Heart right ventricle (tissue), 16 donors: ENCODE measurements at regions not wholly inside any gene's neighbourhood (a gene's known extent, or its start where the extent isn't known, plus 50 kb on each side); places are given as distances from the start of the nearest gene placed in this dataset.

Source experiments
- ATAC-seq, 8 donors: fragments of 200-7000 bp; cut with Tn5 transposase; one replicate each; pipeline ENCODE4 v1.9.1; 2020; ENCODE audit warnings: mild to moderate bottlenecking in 8 of 8, moderate library complexity in 8 of 8, moderate number of reproducible peaks in 1 of 8
- DNase-seq, 2 donors: peaks; one replicate each; pipeline ENCODE4 v3.0.0-alpha.2; 2020
- H3K27ac ChIP-seq, 10 donors: fragments of 200-600 bp; sonication (generic) in 2 of 10; one replicate each; pipeline versions ENCODE4 v1.5.0 to v1.8.0; 2020 to 2022; ENCODE audit warnings: mild to moderate bottlenecking in 3 of 10
- H3K27me3 ChIP-seq, 7 donors: fragments of 200-600 bp; one replicate each; pipeline ENCODE4 v1.8.0; 2021 to 2022; ENCODE audit warnings: mild to moderate bottlenecking in 2 of 7
- H3K36me3 ChIP-seq, 9 donors: fragments of 200-600 bp; sonication (generic) in 1 of 9; one replicate each; pipeline versions ENCODE4 v1.5.0 to v1.8.0; 2020 to 2022; ENCODE audit warnings: mild to moderate bottlenecking in 2 of 9
- H3K4me1 ChIP-seq, 9 donors: fragments of 200-600 bp; sonication (generic) in 1 of 9; one replicate each; pipeline versions ENCODE4 v1.5.0 to v1.8.0; 2020 to 2022; ENCODE audit warnings: mild to moderate bottlenecking in 4 of 9
- H3K4me3 ChIP-seq, 10 donors: fragments of 200-600 bp; sonication (generic) in 2 of 10; one replicate each; pipeline versions ENCODE4 v1.5.0 to v1.8.0; 2020 to 2022; ENCODE audit warnings: mild to moderate bottlenecking in 7 of 10, moderate library complexity in 2 of 10
- H3K9me3 ChIP-seq, 11 donors: fragments of 200-600 bp in 10 of 11; sonication (generic) in 2 of 11; one replicate each; pipeline versions ENCODE4 v1.5.0 to v1.8.0; 2013 to 2022; ENCODE audit warnings: mild to moderate bottlenecking in 2 of 11, control low read depth in 1 of 11, moderate library complexity in 1 of 11
- CTCF ChIP-seq, 9 donors: fragments of 200-600 bp; sonication (generic) in 2 of 9; IDR thresholded peaks; one replicate each; pipeline versions ENCODE4 v1.5.0 to v1.8.0; 2021 to 2022; ENCODE audit warnings: antibody characterized with exemption in 9 of 9, mild to moderate bottlenecking in 5 of 9, moderate library complexity in 1 of 9
- WGBS, 2 donors: extraction: QIAGEN DNeasy Blood & Tissue Kit; methylation state at CpG; one replicate each; pipeline ENCODE4 v1.1.7; 2013; ENCODE audit warnings: inconsistent platforms in 1 of 2; 5-methylcytosine and 5-hydroxymethylcytosine counted together
- intact Hi-C, 10 donors: fragments of 100-400 bp; cut with DNase I; formaldehyde crosslinking; loops; one replicate each; pipeline versions ENCODE4 v1.11.1 to v1.14.2; 2022
- donor health status: Arrhythmogenic right ventricular cardiomyopathy.
- donor health status: ischemic (EF 13 %, LVEDD 7.1; RV severe dilation, severe dysfunction).
- donor health status: healthy with polysubstance abuse.
- donor health status: DM: no; HTN: yes; CAD: no.
- donor health status: DM: no; HTN: no; CAD: no.
- donor health status: ischemic (EF 25% LVEDD 6.9; RV normal size, moderate dysfunction).
- donor health status: ischemic (EF 25% LVEDD 5.7; RV mildly dilated, moderate dysfunction).
- donor health status: healthy.
- donor health status: DM: yes; HTN: yes; CAD: no.
- donor health status: Ischemic cardiomyopathy.
- donor health status: ischemic (EF 35%, LVEDD 5.7; RV mildly dilated, moderate dysfunction).
- donor health status: nonischemic (EF 11% LVEDD 7.7; RV severe dilation, severe dysfunction).
- donor health status: DM: yes; HTN: yes; CAD: no.
- donor health status: PGD.
- donor health status: ischemic (EF 29% LVEDD 5.4; RV normal size, mild dysfunction).
- donor health status: nonischemic (EF 23%, LVEDD 6.1; RV moderate dilation, normal function).

- H3K9me3 ChIP-seq, result no peaks in the 10 kb centered on the region
- H3K27me3 ChIP-seq, result no peaks in the 10 kb centered on the region
- whole genome bisulfite sequencing, 2 donors, result 92 to 97% methylated on average over 9 of the region's 9 CpGs
- H3K27ac ChIP-seq, result no peak overlapping the region
- H3K36me3 ChIP-seq, result no peaks in the 10 kb centered on the region
- TF ChIP-seq CTCF (IDR thresholded peaks at IDR 0.05), result no peak
- DNase-seq (no peak), ATAC-seq (no peak)
- H3K4me1 ChIP-seq, result no peaks in the 10 kb centered on the region
- intact Hi-C loops, result loop anchor here in 1 of 10 donors (10.0 kb wide), 1 partner anchor 1960 kb away; no protein-coding TSS in a partner anchor
- no peak overlapping the region for H3K4me3 ChIP-seq
Measured at GRCh38 chr2:16134436-16135165, 194.3 kb downstream of the MYCN start.

- ATAC-seq (no peak), DNase-seq (no peak)
- Histone ChIP-seq H3K4me3 (no peak overlapping the region), H3K9me3 (no peaks in the 10 kb centered on the region), H3K36me3 (no peaks in the 10 kb centered on the region), H3K27me3 (peaks cover 0 to 10% (median 0%) of the 10 kb centered on the region in 7 donors), H3K27ac (no peak overlapping the region), H3K4me1 (no peaks in the 10 kb centered on the region)
- intact Hi-C loops, result loop anchor here in 1 of 10 donors (10.0 kb wide), 1 partner anchor 1956 kb away; no protein-coding TSS in a partner anchor
- 77 to 82% methylated on average over 8 of the region's 8 CpGs for WGBS, 2 donors
- TF ChIP-seq CTCF (IDR thresholded peaks at IDR 0.05), result no peak
Measured at GRCh38 chr2:16130906-16131400, 190.6 kb downstream of the MYCN start.

- H3K9me3 ChIP-seq, result no peaks in the 10 kb centered on the region
- H3K27me3 ChIP-seq, result peaks cover 0 to 14% (median 0%) of the 10 kb centered on the region in 7 donors
- DNase-seq (no peak), ATAC-seq (no peak)
- H3K4me1 ChIP-seq, result no peaks in the 10 kb centered on the region
- WGBS, 2 donors, result 86 to 91% methylated on average over 5 of the region's 5 CpGs
- TF ChIP-seq CTCF (IDR thresholded peaks at IDR 0.05), result no peak
- no peak overlapping the region for H3K4me3 ChIP-seq
- no peak overlapping the region for H3K27ac ChIP-seq
- no peaks in the 10 kb centered on the region for H3K36me3 ChIP-seq
- intact Hi-C loops, result loop anchor here in 1 of 10 donors (10.0 kb wide), 1 partner anchor 1956 kb away; no protein-coding TSS in a partner anchor
Measured at GRCh38 chr2:16130541-16130880, 190.2 kb downstream of the MYCN start.

GRCh38 chr2:16129716-16130540, 189.6 kb downstream of the MYCN start:
- ATAC-seq (no peak), DNase-seq (no peak)
- no peaks in the 10 kb centered on the region for H3K36me3 ChIP-seq
- H3K4me1 ChIP-seq, result no peaks in the 10 kb centered on the region
- H3K27ac ChIP-seq, result no peak overlapping the region
- no peaks in the 10 kb centered on the region for H3K9me3 ChIP-seq
- intact Hi-C loops, result loop anchor here in 1 of 10 donors (10.0 kb wide), 1 partner anchor 1955 kb away; no protein-coding TSS in a partner anchor
- H3K27me3 ChIP-seq, result peaks cover 0 to 14% (median 0%) of the 10 kb centered on the region in 7 donors
- 90 to 91% methylated on average over 8 of the region's 8 CpGs for WGBS, 2 donors
- no peak overlapping the region for H3K4me3 ChIP-seq
- TF ChIP-seq CTCF (IDR thresholded peaks at IDR 0.05), result no peak
